Pons (tissue), 1 donor: ENCODE measurements at regions not wholly inside any gene's neighbourhood (a gene's known extent, or its start where the extent isn't known, plus 50 kb on each side); places are given as distances from the start of the nearest gene placed in this dataset.
"Not testable (repeated sequence)": the region's sequence is repeated elsewhere in the genome, so short reads cannot be mapped to it uniquely, and the experiment has no call there.

ENCODE experiments used
- DNase-seq: peaks from one replicate; pipeline ENCODE4 v3.0.0-alpha.2; 2016; ENCODE audit warnings: low spot score

GRCh38 chr2:121134728-121135127 lies 150.3 kb downstream of the TFCP2L1 start:
- no peak for DNase-seq

GRCh38 chr2:121135168-121135853 lies 149.7 kb downstream of the TFCP2L1 start:
- no peak for DNase-seq

- no peak for DNase-seq
These were observed 148.7 kb downstream of the TFCP2L1 start for GRCh38 chr2:121136323-121136722.

GRCh38 chr2:121137571-121137970 lies 147.4 kb downstream of the TFCP2L1 start:
- DNase-seq = no peak

- no peak for DNase-seq
These were observed 144.3 kb downstream of the TFCP2L1 start for GRCh38 chr2:121140734-121141133.

GRCh38 chr2:121142452-121142851 lies 142.6 kb downstream of the TFCP2L1 start:
- DNase-seq = no peak

GRCh38 chr2:121144111-121144510 lies 140.9 kb downstream of the TFCP2L1 start:
- no peak for DNase-seq

GRCh38 chr2:121146630-121147029 lies 138.4 kb downstream of the TFCP2L1 start:
- no peak for DNase-seq

GRCh38 chr2:121147766-121148165 lies 137.2 kb downstream of the TFCP2L1 start:
- DNase-seq = no peak

GRCh38 chr2:121148481-121148880 lies 136.5 kb downstream of the TFCP2L1 start:
- no peak for DNase-seq

GRCh38 chr2:121149384-121149783 lies 135.6 kb downstream of the TFCP2L1 start:
- no peak for DNase-seq

- no peak for DNase-seq
These were observed 134.9 kb downstream of the TFCP2L1 start for GRCh38 chr2:121150126-121150525.

- no peak for DNase-seq
These were observed 134.3 kb downstream of the TFCP2L1 start for GRCh38 chr2:121150713-121151112.

- no peak for DNase-seq
These were observed 133.5 kb downstream of the TFCP2L1 start for GRCh38 chr2:121151311-121152109.

GRCh38 chr2:121152861-121153260 lies 132.1 kb downstream of the TFCP2L1 start:
- DNase-seq = no peak

GRCh38 chr2:121153516-121153915 lies 131.5 kb downstream of the TFCP2L1 start:
- no peak for DNase-seq

- no peak for DNase-seq
These were observed 129.4 kb downstream of the TFCP2L1 start for GRCh38 chr2:121155502-121156056.

GRCh38 chr2:121157481-121157880 lies 127.5 kb downstream of the TFCP2L1 start:
- not testable (repeated sequence) for DNase-seq

- DNase-seq = no peak
These were observed 125.5 kb downstream of the TFCP2L1 start for GRCh38 chr2:121159291-121160071.

GRCh38 chr2:121160366-121160765 lies 124.6 kb downstream of the TFCP2L1 start:
- no peak for DNase-seq

GRCh38 chr2:121161272-121161671 lies 123.7 kb downstream of the TFCP2L1 start:
- no peak for DNase-seq

GRCh38 chr2:121162893-121163292 lies 122.1 kb downstream of the TFCP2L1 start:
- no peak for DNase-seq
